ENCODE measurements at regions not wholly inside any gene's neighbourhood (a gene's known extent, or its start where the extent isn't known, plus 50 kb on each side); places are given as distances from the start of the nearest gene placed in this dataset.

- DNase-seq (ENCODE audit: low read depth): no peak
- no peak overlapping the region for H3K4me3 ChIP-seq (ENCODE audit: low read depth, low read length)
- no peak for TF ChIP-seq CTCF (IDR thresholded peaks at IDR 0.05; ENCODE audit: insufficient read depth, low read depth, low read length, missing control alignments)
These were observed 269.2 kb downstream of the PDCD6IP start for GRCh38 chr3:34067536-34068051.

- TF ChIP-seq CTCF (IDR thresholded peaks at IDR 0.05; ENCODE audit: insufficient read depth, low read depth, low read length, missing control alignments): no peak
- no peak for DNase-seq (ENCODE audit: low read depth)
These were observed 270.1 kb downstream of the PDCD6IP start for GRCh38 chr3:34068505-34068904.

GRCh38 chr3:34070831-34071585, 272.6 kb downstream of the PDCD6IP start:
- peak; percentile 26 for DNase-seq (ENCODE audit: low read depth)
- H3K4me3 ChIP-seq (ENCODE audit: low read depth, low read length): no peak overlapping the region
- TF ChIP-seq CTCF (IDR thresholded peaks at IDR 0.05; ENCODE audit: insufficient read depth, low read depth, low read length, missing control alignments): no peak

More at GRCh38 chr3:34068505-34068904, 270.1 kb downstream of the PDCD6IP start:
- H3K4me3 ChIP-seq (ENCODE audit: low read depth, low read length): no peak overlapping the region

GRCh38 chr3:34072297-34072696, 273.9 kb downstream of the PDCD6IP start:
- TF ChIP-seq CTCF (IDR thresholded peaks at IDR 0.05; ENCODE audit: insufficient read depth, low read depth, low read length, missing control alignments): no peak
- peak; percentile 34 for DNase-seq (ENCODE audit: low read depth)
- H3K4me3 ChIP-seq (ENCODE audit: low read depth, low read length): no peak overlapping the region

GRCh38 chr3:34073111-34073510, 274.7 kb downstream of the PDCD6IP start:
- H3K4me3 ChIP-seq (ENCODE audit: low read depth, low read length): no peak overlapping the region
- TF ChIP-seq CTCF (IDR thresholded peaks at IDR 0.05; ENCODE audit: insufficient read depth, low read depth, low read length, missing control alignments): no peak
- DNase-seq (ENCODE audit: low read depth): no peak

- no peak for TF ChIP-seq CTCF (IDR thresholded peaks at IDR 0.05; ENCODE audit: insufficient read depth, low read depth, low read length, missing control alignments)
These were observed 275.5 kb downstream of the PDCD6IP start for GRCh38 chr3:34073961-34074360.

GRCh38 chr3:34075975-34076374, 277.5 kb downstream of the PDCD6IP start:
- no peak for DNase-seq (ENCODE audit: low read depth)
- TF ChIP-seq CTCF (IDR thresholded peaks at IDR 0.05; ENCODE audit: insufficient read depth, low read depth, low read length, missing control alignments): no peak
- H3K4me3 ChIP-seq (ENCODE audit: low read depth, low read length): no peak overlapping the region

More at GRCh38 chr3:34073961-34074360, 275.5 kb downstream of the PDCD6IP start:
- peak; percentile 38 for DNase-seq (ENCODE audit: low read depth)
- no peak overlapping the region for H3K4me3 ChIP-seq (ENCODE audit: low read depth, low read length)
